HFF-Myc (cell line): ENCODE measurements at regions not wholly inside any gene's neighbourhood (a gene's known extent, or its start where the extent isn't known, plus 50 kb on each side); places are given as distances from the start of the nearest gene placed in this dataset.

Experiments used
- DNase-seq: peaks from one replicate; pipeline ENCODE4 v3.0.0-alpha.2; 2011; ENCODE audit warnings: low read depth; ENCODE audit errors: extremely low read depth
- H3K4me3 ChIP-seq: replicated peaks from 2 replicates; pipeline ENCODE4 v1.5.1; 2011; ENCODE audit warnings: low read depth, mild to moderate bottlenecking, control low read depth, low read length
- CTCF ChIP-seq: IDR thresholded peaks from 2 replicates; pipeline ENCODE4 v1.5.1; 2012; ENCODE audit warnings: mild to moderate bottlenecking, low read depth, low read length, control low read depth; ENCODE audit errors: missing control alignments

GRCh38 chr3:159187232-159187631, 385.4 kb downstream of the MFSD1 start:
- no peak for TF ChIP-seq CTCF
- H3K4me3 ChIP-seq, result no peak overlapping the region
- no peak for DNase-seq

- no peak overlapping the region for H3K4me3 ChIP-seq
- no peak for DNase-seq
- no peak for TF ChIP-seq CTCF
Measured at GRCh38 chr3:159187706-159188105, 385.9 kb downstream of the MFSD1 start.

GRCh38 chr3:159189994-159190669, 388.3 kb downstream of the MFSD1 start:
- H3K4me3 ChIP-seq, result no peak overlapping the region
- no peak for DNase-seq
- no peak for TF ChIP-seq CTCF

GRCh38 chr3:159191447-159191846, 389.6 kb downstream of the MFSD1 start:
- no peak overlapping the region for H3K4me3 ChIP-seq
- TF ChIP-seq CTCF, result no peak
- no peak for DNase-seq

- no peak overlapping the region for H3K4me3 ChIP-seq
- no peak for TF ChIP-seq CTCF
- DNase-seq, result no peak
Measured at GRCh38 chr3:159196359-159196758, 394.5 kb downstream of the MFSD1 start.

GRCh38 chr3:159200176-159200575, 398.3 kb downstream of the MFSD1 start:
- DNase-seq, result no peak

More at GRCh38 chr3:159200176-159200575, 398.3 kb downstream of the MFSD1 start:
- no peak overlapping the region for H3K4me3 ChIP-seq
- no peak for TF ChIP-seq CTCF
